HG02588 (cell line): ENCODE measurements at regions not wholly inside any gene's neighbourhood (a gene's known extent, or its start where the extent isn't known, plus 50 kb on each side); places are given as distances from the start of the nearest gene placed in this dataset.
A peak's percentile ranks its signal among the peaks of the same experiment; 100 is the strongest.

Experiments used
- ATAC-seq: cut with Tn5 transposase; IDR thresholded peaks from one replicate; pipeline ENCODE4 v1.9.1; 2021; ENCODE audit warnings: mild to moderate bottlenecking, moderate library complexity; ENCODE audit not compliant: unreplicated experiment

DNA sequence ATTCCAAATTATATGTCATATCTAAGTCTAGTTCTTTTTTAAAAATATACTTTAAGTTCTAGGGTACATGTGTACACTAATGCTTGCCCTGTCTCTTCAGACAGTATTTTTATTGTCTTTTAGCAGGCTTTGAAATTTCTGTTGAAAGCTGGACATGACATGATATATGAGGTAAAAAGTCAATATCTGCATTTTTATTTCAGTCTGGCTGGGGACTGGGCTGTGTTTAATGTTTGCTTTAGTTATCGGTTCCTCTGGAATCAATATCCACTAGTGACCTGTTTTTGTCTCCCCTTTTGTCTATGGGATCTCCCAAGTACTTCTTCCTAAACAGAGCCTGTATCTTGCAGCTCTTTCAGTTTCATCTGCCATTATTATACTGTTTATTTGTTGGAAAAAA lies 786.2 kb upstream of the GJE1 start:
- no peak for ATAC-seq

GRCh38 chr6:141337191-141337590 lies 795.5 kb upstream of the GJE1 start:
- no peak for ATAC-seq

DNA sequence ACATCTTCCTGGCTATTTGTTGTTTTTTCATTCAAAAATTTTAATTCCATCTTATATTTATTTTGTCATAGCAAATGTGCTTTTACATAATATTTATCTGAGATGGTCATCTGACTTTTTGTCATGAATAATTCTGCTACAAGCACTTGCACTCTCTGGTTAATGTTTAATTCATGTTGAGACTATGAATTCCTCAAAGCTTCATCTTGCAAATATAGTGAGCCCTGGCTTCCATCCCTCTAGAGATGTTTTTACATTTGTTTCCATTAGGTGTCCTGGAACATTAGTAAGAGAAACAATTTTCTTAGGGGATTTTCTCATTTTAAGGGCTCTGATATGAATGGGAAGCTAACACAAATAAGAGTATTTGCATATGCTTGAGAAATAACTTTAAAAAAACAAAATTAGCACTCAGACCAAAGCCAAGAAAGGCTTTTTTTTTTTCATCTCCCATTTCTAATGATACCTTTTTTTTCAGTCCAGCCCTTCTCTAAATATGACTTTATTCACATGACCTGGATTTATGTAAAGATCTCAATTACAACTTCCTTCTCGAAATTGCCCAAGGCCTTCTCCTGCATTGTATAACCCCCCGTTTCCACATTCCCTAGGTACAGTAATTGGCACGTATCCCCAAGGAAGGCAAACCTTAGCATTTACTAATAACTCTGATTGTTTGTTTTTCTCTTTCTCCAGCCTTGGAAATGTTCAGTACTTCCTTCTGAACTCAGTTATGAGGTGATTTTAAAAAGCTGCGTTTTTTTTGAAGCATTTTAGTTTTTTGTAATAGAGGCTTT lies 797.0 kb upstream of the GJE1 start:
- no peak for ATAC-seq

GRCh38 chr6:141326925-141327324 lies 805.8 kb upstream of the GJE1 start:
- no peak for ATAC-seq

DNA sequence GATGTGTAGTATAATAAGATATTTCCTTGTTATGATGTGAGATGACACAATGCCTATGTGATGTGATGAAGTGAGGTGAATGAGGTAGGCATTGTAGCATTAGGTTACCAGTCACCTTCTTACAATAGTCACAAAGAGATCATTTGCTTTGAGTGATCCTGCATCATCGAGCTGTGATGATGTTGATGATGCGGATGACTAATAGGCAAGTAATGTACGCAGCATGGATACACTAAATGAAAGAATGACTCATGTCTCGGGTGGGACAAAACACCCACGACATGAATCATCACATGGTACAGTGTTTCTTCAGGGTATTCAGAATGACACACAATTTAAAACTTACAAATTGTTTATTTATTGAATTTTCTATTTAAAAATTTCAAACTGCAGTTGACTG lies 806.3 kb upstream of the GJE1 start:
- peak; percentile 66 for ATAC-seq

GRCh38 chr6:141321493-141322347 lies 811.0 kb upstream of the GJE1 start:
- no peak for ATAC-seq

- no peak for ATAC-seq
Measured at GRCh38 chr6:141316236-141316635, 816.5 kb upstream of the GJE1 start.

DNA sequence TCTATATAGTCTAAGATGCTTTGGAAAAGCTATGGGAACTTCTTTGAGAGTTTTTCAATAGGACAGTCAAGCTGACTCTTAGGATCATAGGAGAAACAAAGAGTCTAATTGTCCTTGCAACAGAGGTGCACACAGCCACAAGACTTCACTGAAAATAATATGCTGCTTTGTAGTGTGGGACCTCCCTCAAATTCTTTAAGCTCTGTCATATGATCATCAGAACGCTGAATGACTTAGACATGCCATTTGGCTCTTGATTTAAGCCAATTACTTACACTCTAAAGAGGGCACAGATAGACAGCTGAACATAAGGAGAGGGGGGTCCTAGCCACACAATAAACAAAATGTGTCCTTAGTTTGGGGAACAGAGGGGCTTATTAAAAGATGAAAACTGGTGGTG lies 818.7 kb upstream of the GJE1 start:
- no peak for ATAC-seq

GRCh38 chr6:141309295-141309694 lies 823.4 kb upstream of the GJE1 start:
- no peak for ATAC-seq

- no peak for ATAC-seq
Measured at GRCh38 chr6:141307309-141307998, 825.3 kb upstream of the GJE1 start.

GRCh38 chr6:141303907-141304306 lies 828.8 kb upstream of the GJE1 start:
- no peak for ATAC-seq

DNA sequence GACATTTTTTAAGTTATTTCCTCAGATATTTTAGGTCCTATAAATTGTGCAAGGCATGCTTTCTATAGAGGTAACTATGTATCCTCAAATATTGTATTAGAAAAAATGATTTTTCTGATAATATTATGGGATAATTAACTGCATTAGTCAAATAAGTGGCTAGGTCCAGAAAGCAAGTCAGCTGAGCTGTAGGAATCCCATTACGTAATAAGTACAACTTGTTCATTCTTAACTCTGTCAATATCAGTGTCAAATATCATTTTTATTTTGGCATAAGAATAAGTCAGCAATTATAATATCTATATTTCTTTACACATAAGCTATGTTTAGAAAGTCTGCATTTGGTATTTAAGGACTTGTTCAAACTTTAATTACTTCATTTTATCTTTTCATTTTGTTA lies 830.9 kb upstream of the GJE1 start:
- no peak for ATAC-seq

DNA sequence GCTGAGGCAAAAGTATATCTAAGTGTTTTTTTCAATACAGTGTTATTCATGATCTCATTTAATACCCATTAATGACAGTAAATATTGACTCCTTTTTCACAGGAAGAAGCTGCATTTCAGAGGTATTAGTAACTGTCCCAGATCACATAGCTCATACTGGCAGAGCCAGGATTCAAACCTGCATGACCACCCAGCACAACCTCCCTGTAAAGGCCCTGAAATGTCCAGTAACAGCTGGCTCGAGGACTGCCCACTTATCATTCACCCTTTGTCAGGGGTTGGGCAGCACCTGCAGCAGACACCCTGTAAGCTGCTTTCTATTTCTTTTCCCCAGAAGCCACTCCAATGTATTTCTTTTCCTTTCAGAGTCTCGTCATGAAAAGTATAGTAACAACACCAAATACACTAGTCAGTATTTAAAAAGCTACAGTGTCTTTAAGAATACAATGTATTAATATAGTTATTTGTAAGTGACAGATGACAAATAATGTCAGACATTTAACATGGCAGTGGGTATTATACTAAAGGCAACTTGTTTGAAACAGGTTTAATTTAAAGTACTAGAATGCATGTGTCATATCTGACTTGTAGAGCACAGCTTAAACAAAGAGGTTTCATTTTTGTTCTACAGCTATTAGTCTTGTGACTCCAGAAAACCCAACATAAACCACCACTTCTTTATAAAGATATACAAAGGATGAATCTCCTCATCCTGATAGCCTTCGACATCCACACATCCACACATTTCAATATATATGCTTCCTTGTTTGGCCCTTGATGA lies 841.6 kb upstream of the GJE1 start:
- no peak for ATAC-seq

GRCh38 chr6:141288947-141289346 lies 843.8 kb upstream of the GJE1 start:
- no peak for ATAC-seq

DNA sequence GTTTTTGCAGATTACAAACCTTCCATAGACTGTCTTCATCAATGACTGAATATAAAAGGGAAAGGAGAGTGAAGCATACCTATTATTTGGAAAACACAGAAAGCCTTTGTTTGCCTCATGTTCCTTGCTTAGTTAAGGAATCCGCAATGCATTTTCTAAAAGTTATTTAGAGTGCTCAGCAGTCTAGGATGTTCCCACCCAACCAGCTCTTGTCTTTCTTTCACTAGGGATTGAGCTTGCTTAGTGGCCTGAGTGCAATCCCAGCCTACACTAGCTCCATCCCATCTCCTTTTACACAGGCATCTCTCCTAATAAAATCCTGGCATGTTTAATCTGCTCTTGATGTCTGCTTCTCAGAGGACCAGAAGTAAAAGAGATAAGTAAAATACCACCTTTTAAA lies 850.5 kb upstream of the GJE1 start:
- no peak for ATAC-seq

DNA sequence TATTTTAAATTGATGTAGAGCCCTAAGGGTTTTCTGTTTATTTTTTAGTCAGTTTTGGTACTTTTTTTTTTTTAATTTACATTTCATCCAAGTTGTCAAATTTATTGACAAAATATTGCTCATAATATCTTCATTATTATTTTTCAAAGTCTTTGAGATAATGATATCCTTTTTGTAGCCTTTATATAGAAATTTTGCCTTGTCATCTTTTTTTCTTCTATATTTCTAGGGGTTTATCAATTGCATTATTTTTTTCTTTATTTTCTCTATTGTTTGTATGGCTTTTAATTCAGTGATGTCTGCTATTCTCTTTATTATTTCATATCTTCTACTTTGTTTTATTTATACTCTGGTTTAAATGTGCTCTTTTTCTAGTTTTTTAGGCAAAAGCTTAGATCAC lies 863.0 kb upstream of the GJE1 start:
- ATAC-seq, result no peak

DNA sequence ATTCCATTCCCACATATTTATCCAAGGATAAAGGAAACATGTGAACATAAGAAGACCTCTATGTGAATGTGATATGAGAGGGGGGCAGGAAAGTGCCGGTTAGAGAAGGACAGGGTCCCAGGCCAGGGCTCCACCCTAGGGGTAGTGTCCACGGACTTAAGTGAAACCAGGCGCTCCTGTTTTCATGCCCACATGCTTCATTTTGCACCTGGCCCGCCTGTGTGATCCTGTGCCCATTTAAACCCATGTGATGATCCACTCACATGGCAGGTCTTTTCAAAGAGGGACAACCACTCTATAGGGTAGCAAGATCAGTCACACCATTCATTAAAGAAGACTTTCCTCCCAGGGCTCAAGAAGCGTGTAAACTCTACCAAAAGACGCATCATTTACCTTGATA lies 865.3 kb upstream of the GJE1 start:
- ATAC-seq, result no peak

- no peak for ATAC-seq
Measured at GRCh38 chr6:141265756-141266623, 866.7 kb upstream of the GJE1 start.

- no peak for ATAC-seq
Measured at GRCh38 chr6:141264101-141264500, 868.6 kb upstream of the GJE1 start.

- no peak for ATAC-seq
Measured at GRCh38 chr6:141261672-141262060, 871.1 kb upstream of the GJE1 start.
